SK-MEL-5 (cell line): ENCODE measurements at regions not wholly inside any gene's neighbourhood (a gene's known extent, or its start where the extent isn't known, plus 50 kb on each side); places are given as distances from the start of the nearest gene placed in this dataset.
A peak's percentile ranks its signal among the peaks of the same experiment; 100 is the strongest.
"Not testable (repeated sequence)": the region's sequence is repeated elsewhere in the genome, so short reads cannot be mapped to it uniquely, and the experiment has no call there.

Source experiments
- DNase-seq: peaks from one replicate; pipeline ENCODE4 v3.0.0-alpha.2; 2016; ENCODE audit warnings: low read depth, low spot score
- in situ Hi-C: cut with HindIII; loops from 2 replicates; pipeline ENCODE4 v1.10.0; 2016; ENCODE audit warnings: low sequenced_read_pairs, high pct_unique_total_duplicates, low pct_unique_long_range_greater_than_20kb

DNA sequence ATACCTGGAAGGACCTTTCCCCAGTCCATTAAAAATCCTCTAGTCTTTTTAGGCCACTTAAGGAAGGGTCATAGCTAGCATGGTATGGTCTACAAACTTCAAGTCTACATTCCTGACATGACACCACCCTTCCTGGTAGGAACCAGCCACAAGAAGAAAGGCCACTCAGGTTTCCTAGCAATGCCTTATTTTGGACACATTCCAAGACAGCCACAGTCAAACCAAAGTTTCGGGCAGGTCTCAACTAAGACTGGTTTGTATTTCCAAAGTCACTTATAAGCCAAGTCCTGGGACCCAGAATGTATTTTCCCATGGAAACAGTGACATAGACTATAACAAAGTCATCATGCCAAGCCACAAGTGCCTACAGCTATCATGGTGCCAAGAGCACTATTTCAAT is 50.6 kb upstream of the SLC44A3 start:
- in situ Hi-C loops: no loop called here
- no peak for DNase-seq

DNA sequence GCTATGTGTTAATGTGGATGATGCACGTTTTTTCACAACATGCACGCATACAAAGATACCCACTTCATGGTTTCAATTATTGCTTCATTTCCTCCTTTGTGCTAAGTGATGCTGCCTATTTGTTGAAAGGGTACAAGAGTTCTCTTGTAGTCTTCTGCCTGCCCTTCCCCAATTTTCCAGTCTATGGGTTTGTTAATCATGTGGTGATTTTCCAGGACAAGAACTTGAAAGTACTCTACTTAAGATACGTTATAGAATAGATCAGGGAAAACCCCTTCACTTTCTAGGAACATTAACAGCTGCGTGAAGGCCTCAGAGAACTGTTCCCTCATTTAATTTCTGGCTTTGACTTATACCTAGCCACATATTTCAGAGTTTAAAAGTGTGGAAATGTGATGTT is 52.1 kb upstream of the SLC44A3 start:
- in situ Hi-C loops: no loop called here
- DNase-seq: no peak

- no peak for DNase-seq
- in situ Hi-C loops: no loop called here
Measured at GRCh38 chr1:94765958-94766357, 54.2 kb upstream of the SLC44A3 start.

DNA sequence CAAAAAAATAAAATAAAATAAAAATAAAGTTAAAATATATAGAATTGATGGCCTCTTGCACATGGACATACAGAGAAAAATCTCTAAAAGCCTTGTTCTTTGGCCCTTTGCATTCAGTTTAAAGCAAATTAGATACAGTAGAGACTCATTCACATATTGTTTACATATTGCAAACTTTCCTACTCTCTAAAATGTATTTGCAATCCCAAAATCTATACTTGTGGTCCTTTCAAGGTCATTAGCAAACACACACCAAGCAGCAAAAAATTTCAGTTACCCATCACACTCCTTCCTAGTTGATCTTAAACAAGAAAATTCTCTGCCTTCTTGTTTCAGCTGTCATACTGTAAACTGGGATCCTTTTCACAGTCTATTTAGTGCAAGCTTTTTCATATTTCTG is 61.0 kb upstream of the SLC44A3 start:
- no peak for DNase-seq
- in situ Hi-C loops: no loop called here

DNA sequence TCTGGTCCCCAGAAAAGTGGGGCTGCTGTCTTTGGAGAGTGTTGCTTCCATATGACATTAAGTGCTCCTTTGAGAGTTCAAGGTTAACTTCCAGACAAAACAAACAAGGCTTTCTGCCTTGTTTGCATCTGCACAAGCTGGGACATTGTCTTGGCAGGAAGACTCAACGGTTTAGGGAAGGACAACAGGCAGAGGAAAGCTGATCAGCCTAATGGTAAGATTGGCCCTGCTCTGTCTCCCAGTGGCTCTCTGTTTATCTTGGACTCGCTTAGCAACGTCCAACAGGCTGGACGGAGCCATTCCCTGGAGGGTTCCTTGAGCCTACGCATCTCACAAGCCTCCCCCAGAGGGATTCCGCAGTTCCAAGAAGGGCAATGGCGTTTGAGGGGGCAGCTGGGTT is 62.2 kb upstream of the SLC44A3 start:
- in situ Hi-C loops: no loop called here
- DNase-seq: peak; percentile 56

DNA sequence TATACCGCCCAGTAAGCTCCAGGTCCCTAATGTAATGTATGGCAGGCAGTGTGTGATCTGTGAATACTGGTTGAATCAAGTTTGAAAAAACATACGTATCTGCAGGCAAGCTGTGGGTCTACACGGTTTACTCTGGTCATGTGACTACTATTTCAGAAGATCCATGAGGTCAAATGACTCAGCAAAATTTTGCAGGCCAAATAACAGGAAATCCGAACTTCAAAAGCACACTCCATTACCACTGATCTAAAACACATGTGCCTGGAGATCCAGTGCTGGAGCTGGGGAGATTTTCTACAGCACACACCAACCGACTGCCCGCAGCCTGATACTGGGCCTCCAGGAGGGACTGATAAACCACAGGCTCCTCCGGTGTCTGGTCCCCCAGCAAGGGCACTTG is 64.5 kb upstream of the SLC44A3 start:
- DNase-seq: no peak
- in situ Hi-C loops: no loop called here

DNA sequence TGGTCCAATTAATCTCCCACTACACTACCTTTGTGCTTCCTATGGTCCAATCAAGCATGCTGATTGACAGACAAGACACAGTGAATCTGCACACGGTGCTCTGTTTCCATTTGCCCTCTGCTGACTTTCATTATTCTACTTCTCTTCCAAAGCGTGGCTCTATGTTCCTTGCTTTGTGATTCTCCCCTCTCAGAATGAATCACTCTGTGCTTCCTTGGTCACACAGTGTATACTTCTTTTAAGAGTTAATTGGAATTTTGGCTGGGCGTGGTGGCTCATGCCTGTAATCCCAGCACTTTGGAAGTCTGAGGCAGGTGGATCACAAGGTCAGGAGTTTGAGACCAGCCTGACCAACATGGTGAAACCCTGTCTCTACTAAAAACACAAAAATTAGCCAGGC is 65.1 kb upstream of the SLC44A3 start:
- DNase-seq, in situ Hi-C loops: not testable (repeated sequence)

- in situ Hi-C loops: no loop called here
Measured at GRCh38 chr1:94754570-94754969, 65.6 kb upstream of the SLC44A3 start.

DNA sequence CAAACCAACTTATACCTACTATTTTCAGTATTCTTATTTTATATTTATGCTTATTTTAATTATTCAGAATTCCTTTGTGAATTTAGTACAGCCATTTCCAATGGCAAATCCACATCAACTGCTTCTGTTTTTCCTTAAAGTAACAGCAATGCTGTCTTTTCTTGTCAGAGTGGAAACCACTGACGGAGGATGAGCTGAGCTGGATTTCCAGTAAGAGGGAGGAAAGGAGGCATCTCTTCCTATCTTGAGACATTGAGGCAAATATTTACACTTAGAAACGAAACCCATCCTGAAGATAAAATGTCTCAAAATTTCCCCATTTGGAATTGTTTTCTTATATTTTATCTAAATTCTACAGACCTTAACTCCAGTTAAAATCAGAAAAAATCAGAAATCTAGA is 66.1 kb upstream of the SLC44A3 start:
- in situ Hi-C loops: no loop called here
- DNase-seq: no peak

More at GRCh38 chr1:94754570-94754969, 65.6 kb upstream of the SLC44A3 start:
- DNase-seq: no peak

GRCh38 chr1:94753171-94753972 is 66.8 kb upstream of the SLC44A3 start:
- no peak for DNase-seq
- in situ Hi-C loops: no loop called here

DNA sequence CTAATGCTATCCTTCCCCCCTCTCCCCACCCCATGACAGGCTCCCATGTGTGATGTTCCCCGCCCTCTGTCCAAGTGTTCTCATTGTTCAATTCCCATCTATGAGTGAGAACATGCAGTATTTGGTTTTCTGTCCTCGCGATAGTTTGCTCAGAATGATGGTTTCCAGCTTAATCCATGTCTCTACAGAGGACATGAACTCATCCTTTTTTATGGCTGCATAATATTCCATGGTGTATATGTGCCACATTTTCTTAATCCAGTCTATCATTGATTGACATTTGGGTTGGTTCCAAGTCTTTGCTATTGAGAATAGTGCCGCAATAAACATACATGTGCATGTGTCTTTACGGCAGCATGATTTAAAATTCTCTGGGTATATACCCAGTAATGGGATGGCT is 68.7 kb upstream of the SLC44A3 start:
- in situ Hi-C loops, DNase-seq: not testable (repeated sequence)

DNA sequence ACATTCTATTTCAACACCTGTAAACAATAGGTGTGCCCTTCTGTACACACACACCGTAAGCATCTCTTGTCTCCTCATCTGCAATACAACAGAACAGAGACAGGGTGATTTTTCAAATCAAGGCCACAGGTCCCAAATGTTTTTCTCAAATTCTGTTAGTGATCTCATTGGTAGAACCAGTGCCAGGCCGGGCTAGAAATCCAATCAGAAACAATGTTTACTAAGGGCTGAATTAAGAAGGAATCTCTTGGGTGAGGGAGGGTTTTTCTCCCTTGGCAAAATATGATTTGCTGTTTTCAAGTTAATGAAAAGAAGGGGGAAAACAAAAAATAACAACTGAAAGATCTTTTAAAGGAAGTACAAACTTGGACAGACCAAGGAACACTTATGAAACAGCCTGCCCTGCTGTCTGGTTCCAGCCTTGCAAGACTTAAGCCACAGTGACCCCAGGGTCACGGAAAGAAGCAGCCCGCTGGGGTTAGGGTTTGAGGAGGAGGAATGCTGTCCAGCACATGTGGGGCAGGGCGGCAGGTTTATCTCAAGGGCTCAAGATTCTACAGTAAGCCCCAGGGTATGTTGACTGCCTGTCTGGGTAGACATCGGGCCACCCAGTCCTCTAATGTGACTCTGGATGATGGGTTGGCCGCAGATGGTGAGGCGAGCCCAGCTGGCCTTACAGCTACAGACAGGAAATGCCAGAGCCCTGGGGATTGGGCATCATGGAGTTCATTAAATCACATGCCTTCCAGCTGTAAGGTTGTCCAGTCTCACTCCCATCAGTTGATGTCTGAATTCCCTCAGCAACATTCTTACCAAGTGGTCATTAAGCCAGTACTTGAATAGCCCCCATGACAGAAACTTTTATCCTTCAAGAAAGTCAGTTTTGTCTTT is 73.3 kb upstream of the SLC44A3 start:
- DNase-seq: peak; percentile 21
- in situ Hi-C loops: no loop called here

GRCh38 chr1:94745742-94746141 is 74.4 kb upstream of the SLC44A3 start:
- in situ Hi-C loops: no loop called here
- DNase-seq: no peak

GRCh38 chr1:94743862-94744261 is 76.3 kb upstream of the SLC44A3 start:
- peak; percentile 47 for DNase-seq
- in situ Hi-C loops: no loop called here

GRCh38 chr1:94741996-94742395 is 78.2 kb upstream of the SLC44A3 start:
- DNase-seq: peak; percentile 61
- in situ Hi-C loops: no loop called here

GRCh38 chr1:94741510-94741909 is 78.6 kb upstream of the SLC44A3 start:
- in situ Hi-C loops: no loop called here
- peak; percentile 32 for DNase-seq

- DNase-seq: peak; percentile 29
- in situ Hi-C loops: no loop called here
Measured at GRCh38 chr1:94739521-94740061, 80.6 kb upstream of the SLC44A3 start.

DNA sequence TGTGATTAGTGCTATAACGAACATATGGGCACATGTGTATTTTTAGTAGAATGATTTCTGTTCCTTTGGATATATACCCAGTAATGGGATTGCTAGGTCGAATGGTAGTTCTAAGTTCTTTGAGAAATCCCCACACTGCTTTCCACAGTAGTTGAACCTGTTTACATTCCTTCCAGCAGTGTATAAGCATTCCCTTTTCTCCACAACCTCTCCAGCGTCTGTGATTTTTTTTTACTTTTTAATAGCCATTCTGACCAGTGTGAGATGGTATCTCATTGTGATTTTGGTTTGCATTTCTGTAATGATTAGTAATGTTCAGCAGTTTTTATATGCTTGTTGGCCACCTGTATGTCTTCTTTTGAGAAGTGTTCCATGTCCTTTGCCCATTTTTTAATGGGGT is 81.8 kb upstream of the SLC44A3 start:
- in situ Hi-C loops: no loop called here
- DNase-seq: no peak
